Upper lobe of left lung (tissue), 6 donors: ENCODE measurements at regions not wholly inside any gene's neighbourhood (a gene's known extent, or its start where the extent isn't known, plus 50 kb on each side); places are given as distances from the start of the nearest gene placed in this dataset.
A peak's percentile ranks its signal among the peaks of the same experiment; 100 is the strongest.
"Not testable (repeated sequence)": the region's sequence is repeated elsewhere in the genome, so short reads cannot be mapped to it uniquely, and the experiment has no call there.

Experiments used
- ATAC-seq, 2 donors: fragments of 200-7000 bp; cut with Tn5 transposase; one replicate each; pipeline ENCODE4 v1.9.1; 2022; ENCODE audit warnings: mild to moderate bottlenecking in 2 of 2, moderate library complexity in 2 of 2; ENCODE audit not compliant: low FRiP score in 2 of 2
- DNase-seq, 2 donors: peaks; one replicate each; pipeline ENCODE4 v3.0.0-alpha.2; 2019 to 2020
- H3K27ac ChIP-seq, 4 donors: fragments of 200-600 bp; sonication (generic); one replicate each; pipeline ENCODE4 v1.5.1; 2016 to 2019
- H3K27me3 ChIP-seq, 4 donors: fragments of 200-600 bp; sonication (generic); one replicate each; pipeline ENCODE4 v1.5.1; 2017 to 2019
- H3K36me3 ChIP-seq, 4 donors: fragments of 200-600 bp; sonication (generic); one replicate each; pipeline ENCODE4 v1.5.1; 2016 to 2019
- H3K4me1 ChIP-seq, 4 donors: fragments of 200-600 bp; sonication (generic); one replicate each; pipeline ENCODE4 v1.5.1; 2018 to 2019
- H3K4me3 ChIP-seq, 4 donors: fragments of 200-600 bp; sonication (generic); one replicate each; pipeline ENCODE4 v1.5.1; 2017 to 2019; ENCODE audit warnings: mild to moderate bottlenecking in 2 of 4, moderate library complexity in 1 of 4
- H3K9me3 ChIP-seq, 4 donors: fragments of 200-600 bp; sonication (generic); one replicate each; pipeline ENCODE4 v1.5.1; 2018 to 2019
- EP300 ChIP-seq, 4 donors: sonication (generic); formaldehyde crosslinking; IDR thresholded peaks; one replicate each; pipeline ENCODE4 v1.5.1; 2017; ENCODE audit warnings: antibody characterized with exemption in 4 of 4, control low read depth in 2 of 4
- POLR2A ChIP-seq, 4 donors: fragments of 450-650 bp; IDR thresholded peaks; one replicate each; pipeline ENCODE4 v1.5.1; 2016 to 2017; ENCODE audit warnings: antibody characterized with exemption in 4 of 4, mild to moderate bottlenecking in 2 of 4
- POLR2AphosphoS5 ChIP-seq, 2 donors: sonication (generic); formaldehyde crosslinking; IDR thresholded peaks; one replicate each; pipeline ENCODE4 v1.5.1; 2017; ENCODE audit warnings: antibody characterized with exemption in 2 of 2
- WGBS, 2 donors: methylation state at CpG; one replicate each; pipeline ENCODE4 v1.1.5; 2017 to 2018; 5-methylcytosine and 5-hydroxymethylcytosine counted together
- TF ChIP-seq, protein P1 (sequence below), 6 experiments: fragments of 450-650 bp in 4 of 6; fragments of 200-600 bp in 2 of 6; sonication (generic) in 2 of 6; IDR thresholded peaks; one replicate each; pipeline ENCODE4 v1.5.1; 2016 to 2019; ENCODE audit warnings: antibody characterized with exemption in 6 of 6
- donor health status: DM: no; HTN: no; CAD: no; lungs with moderate emphysema.
- donor health status: DM: no; HTN: yes; CAD: no; lungs with severe emphysema.

DNA sequence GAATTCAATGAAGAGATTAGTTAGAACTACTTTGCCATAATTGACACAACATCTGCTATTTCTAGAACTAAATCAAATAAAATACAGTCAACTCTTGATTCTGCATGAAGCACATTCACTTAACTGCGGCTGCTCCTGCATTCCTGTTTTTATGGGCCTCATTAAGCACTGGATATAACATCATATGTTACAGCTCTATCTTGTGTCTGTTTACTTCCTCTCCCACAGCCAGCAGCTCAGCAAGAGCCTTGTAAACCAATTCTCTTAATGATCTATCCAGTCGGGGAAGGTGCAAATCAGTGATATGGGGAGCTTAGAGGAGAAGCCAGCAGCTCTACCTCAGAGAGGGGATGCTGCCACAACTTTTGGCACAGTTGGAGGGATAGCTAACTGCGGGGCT lies 329.2 kb downstream of the ARRDC4 start:
- Histone ChIP-seq H3K27me3 (peaks cover 0 to 13% (median 0%) of the 10 kb centered on the region in 4 donors), H3K4me3 (no peak overlapping the region), H3K27ac (no peak overlapping the region), H3K9me3 (no peaks in the 10 kb centered on the region), H3K4me1 (peaks cover 0 to 8% (median 0%) of the 10 kb centered on the region in 4 donors), H3K36me3 (no peaks in the 10 kb centered on the region)
- no peak for DNase-seq
- 36 to 54% methylated on average over 3 of the region's 3 CpGs for WGBS, 2 donors
- ATAC-seq = no peak
- TF ChIP-seq, protein P1, sequence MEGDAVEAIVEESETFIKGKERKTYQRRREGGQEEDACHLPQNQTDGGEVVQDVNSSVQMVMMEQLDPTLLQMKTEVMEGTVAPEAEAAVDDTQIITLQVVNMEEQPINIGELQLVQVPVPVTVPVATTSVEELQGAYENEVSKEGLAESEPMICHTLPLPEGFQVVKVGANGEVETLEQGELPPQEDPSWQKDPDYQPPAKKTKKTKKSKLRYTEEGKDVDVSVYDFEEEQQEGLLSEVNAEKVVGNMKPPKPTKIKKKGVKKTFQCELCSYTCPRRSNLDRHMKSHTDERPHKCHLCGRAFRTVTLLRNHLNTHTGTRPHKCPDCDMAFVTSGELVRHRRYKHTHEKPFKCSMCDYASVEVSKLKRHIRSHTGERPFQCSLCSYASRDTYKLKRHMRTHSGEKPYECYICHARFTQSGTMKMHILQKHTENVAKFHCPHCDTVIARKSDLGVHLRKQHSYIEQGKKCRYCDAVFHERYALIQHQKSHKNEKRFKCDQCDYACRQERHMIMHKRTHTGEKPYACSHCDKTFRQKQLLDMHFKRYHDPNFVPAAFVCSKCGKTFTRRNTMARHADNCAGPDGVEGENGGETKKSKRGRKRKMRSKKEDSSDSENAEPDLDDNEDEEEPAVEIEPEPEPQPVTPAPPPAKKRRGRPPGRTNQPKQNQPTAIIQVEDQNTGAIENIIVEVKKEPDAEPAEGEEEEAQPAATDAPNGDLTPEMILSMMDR (IDR thresholded peaks at IDR 0.05) = no peak
- TF ChIP-seq POLR2A (IDR thresholded peaks at IDR 0.05) (no peak), POLR2AphosphoS5 (IDR thresholded peaks at IDR 0.05) (no peak), EP300 (IDR thresholded peaks at IDR 0.05) (no peak)

DNA sequence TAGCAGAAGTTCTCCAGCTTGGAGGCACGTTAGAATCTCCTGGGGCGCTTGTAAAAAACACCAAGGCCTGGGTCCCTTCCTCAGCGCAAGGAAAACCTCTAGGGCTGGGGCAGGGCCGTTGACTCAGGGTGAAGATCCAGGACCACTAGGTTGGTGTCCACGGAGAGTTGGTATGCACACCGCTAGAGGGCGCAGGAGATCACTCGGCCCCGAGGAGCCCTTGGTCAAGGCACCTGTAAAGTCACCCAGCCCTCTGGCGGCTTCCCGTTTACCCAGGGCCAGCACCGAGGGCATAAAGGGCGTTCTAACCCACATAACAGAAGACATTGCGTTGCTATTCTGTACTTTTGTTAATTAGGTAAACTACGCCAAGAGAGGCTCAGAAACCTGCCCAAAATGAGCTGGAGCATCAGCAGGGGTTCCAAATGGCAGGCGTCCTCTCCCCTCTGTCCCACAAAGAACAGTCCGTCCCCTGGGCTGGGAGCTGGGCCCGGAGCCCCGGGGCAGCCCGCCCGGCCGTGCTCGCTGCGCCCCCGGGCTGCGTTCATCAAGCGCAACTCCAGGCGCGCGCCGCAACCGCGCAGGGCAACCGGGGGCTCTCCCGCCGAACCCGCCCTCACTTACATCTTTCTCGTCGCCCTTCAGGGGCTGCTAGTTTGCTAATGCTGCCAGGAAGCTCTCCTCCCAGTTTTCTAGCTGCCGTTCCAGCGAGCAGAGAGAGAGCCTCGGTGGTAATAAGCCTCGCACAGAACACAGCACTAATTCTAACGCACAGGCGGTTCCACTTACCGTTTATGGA lies 332.1 kb downstream of the ARRDC4 start:
- 4 to 5% methylated on average over 6 to 36 of the region's 46 CpGs for WGBS, 2 donors
- ATAC-seq (peak in 1 of 2 donors; percentile 63), DNase-seq (peak; percentile 27 to 81)
- Histone ChIP-seq H3K27me3 (peaks cover 0 to 13% (median 0%) of the 10 kb centered on the region in 4 donors), H3K4me1 (peaks cover 0 to 8% (median 0%) of the 10 kb centered on the region in 4 donors), H3K4me3 (no peak overlapping the region), H3K27ac (no peak overlapping the region), H3K9me3 (no peaks in the 10 kb centered on the region), H3K36me3 (no peaks in the 10 kb centered on the region)
- TF ChIP-seq, protein P1 (IDR thresholded peaks at IDR 0.05) = peak in 5 of 6 experiments; percentile 12 to 40 (median 28)
- no peak for TF ChIP-seq POLR2A (IDR thresholded peaks at IDR 0.05)

DNA sequence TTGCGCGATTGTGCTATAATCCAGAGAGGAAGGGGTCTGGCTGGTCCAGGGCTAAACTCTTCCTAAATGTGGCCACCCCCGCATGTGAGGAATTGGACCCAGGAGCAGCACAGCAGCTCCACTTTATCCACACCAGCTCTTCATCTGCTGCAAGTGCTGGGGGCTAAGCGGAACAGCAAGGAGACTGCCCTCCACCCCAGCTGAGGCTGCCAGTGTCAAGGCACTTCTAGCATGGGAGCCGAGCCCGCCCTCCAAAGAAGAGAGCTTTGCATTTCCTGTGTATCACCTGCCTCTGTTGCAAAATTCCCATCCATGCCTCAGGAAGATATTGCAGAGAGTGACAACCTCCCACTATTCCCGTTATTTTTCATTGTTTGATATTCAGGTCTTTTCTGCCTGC lies 333.6 kb downstream of the ARRDC4 start:
- H3K9me3 ChIP-seq = no peaks in the 10 kb centered on the region
- WGBS, 2 donors = 68 to 75% methylated on average over 7 of the region's 7 CpGs

DNA sequence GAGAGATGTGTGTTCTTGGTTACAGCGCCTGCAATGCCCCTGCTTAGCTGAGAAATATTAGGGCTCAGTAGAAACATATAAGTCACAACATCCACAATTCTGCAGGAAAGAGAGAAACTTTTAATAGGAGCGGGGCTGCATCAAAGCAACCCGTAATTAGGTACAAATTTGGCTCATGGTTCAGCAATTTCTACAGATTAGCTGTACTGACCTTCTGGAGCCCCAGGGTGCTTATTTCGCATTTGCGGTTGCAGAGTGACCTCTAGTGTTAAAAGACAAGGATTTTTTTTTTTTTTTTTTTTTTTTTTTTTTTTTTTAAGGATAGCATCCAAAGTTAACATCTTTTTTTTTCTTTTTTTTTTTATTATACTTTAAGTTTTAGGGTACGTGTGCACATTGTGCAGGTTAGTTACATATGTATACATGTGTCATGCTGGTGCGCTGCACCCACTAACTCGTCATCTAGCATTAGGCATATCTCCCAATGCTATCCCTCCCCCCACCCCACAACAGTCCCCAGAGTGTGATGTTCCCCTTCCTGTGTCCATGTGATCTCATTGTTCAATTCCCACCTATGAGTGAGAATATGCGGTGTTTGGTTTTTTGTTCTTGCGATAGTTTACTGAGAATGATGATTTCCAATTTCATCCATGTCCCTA lies 334.7 kb downstream of the ARRDC4 start:
- ATAC-seq, H3K9me3 ChIP-seq, DNase-seq, H3K27ac ChIP-seq, H3K4me1 ChIP-seq, H3K4me3 ChIP-seq, H3K36me3 ChIP-seq: not testable (repeated sequence)
- WGBS, 2 donors = 32 to 36% methylated on average over 9 of the region's 10 CpGs
- peaks cover 0 to 13% (median 0%) of the 10 kb centered on the region in 4 donors for H3K27me3 ChIP-seq

More for the DNA sequence above, 333.6 kb downstream of the ARRDC4 start:
- no peak overlapping the region for H3K27ac ChIP-seq
- ATAC-seq (no peak), DNase-seq (no peak)
- H3K4me3 ChIP-seq = no peak overlapping the region
- H3K36me3 ChIP-seq = no peaks in the 10 kb centered on the region
- H3K27me3 ChIP-seq = peaks cover 0 to 13% (median 0%) of the 10 kb centered on the region in 4 donors
- peaks cover 0 to 8% (median 0%) of the 10 kb centered on the region in 4 donors for H3K4me1 ChIP-seq
- TF ChIP-seq, protein P1 (IDR thresholded peaks at IDR 0.05) = no peak
- TF ChIP-seq POLR2A (IDR thresholded peaks at IDR 0.05) = no peak
- TF ChIP-seq POLR2AphosphoS5 (IDR thresholded peaks at IDR 0.05) = no peak
- TF ChIP-seq EP300 (IDR thresholded peaks at IDR 0.05) = no peak

DNA sequence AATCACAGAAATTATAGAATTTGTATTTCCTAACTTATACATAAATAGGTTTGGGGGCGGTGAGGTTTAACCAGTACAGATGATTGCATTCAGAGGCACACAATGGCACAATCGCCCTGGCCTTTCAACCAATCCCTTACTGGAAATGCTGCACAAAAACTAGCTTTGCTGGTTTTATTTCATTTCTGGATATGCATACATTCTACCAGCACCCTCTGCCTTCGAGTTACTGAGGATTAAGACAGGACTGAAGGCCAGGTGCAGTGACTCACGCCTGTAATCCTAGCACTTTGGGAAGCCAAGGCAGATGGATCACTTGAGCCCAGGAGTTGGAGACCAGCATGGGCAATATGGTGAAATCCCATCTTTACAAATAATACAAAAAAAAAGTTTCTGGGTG lies 336.1 kb downstream of the ARRDC4 start:
- WGBS, 2 donors = 55 to 65% methylated on average over 4 of the region's 4 CpGs
- H3K27ac ChIP-seq = no peak overlapping the region
- no peaks in the 10 kb centered on the region for H3K9me3 ChIP-seq
- DNase-seq = no peak
- H3K36me3 ChIP-seq = no peaks in the 10 kb centered on the region
- no peak for ATAC-seq
- H3K4me1 ChIP-seq = peaks cover 0 to 8% (median 0%) of the 10 kb centered on the region in 4 donors
- H3K4me3 ChIP-seq = no peak overlapping the region
- H3K27me3 ChIP-seq = peaks cover 0 to 13% (median 0%) of the 10 kb centered on the region in 4 donors
- TF ChIP-seq, protein P1 (IDR thresholded peaks at IDR 0.05) = no peak
- no peak for TF ChIP-seq POLR2A (IDR thresholded peaks at IDR 0.05)
- no peak for TF ChIP-seq POLR2AphosphoS5 (IDR thresholded peaks at IDR 0.05)
- TF ChIP-seq EP300 (IDR thresholded peaks at IDR 0.05) = no peak
